Keratinocyte (primary cell): ENCODE measurements at regions not wholly inside any gene's neighbourhood (a gene's known extent, or its start where the extent isn't known, plus 50 kb on each side); places are given as distances from the start of the nearest gene placed in this dataset.

Source experiments
- CTCF ChIP-seq, 3 experiments: IDR thresholded peaks in 1 of 3; conservative IDR thresholded peaks in 1 of 3; optimal IDR thresholded peaks in 1 of 3; 2 replicates in 2 of 3; 3 replicates in 1 of 3; pipeline versions ENCODE3 to v1.5.1; 2011; ENCODE audit warnings: low read length in 3 of 3, mild to moderate bottlenecking in 3 of 3, moderate library complexity in 2 of 3, control low read depth in 1 of 3, inconsistent platforms in 1 of 3; ENCODE audit not compliant: insufficient read depth in 2 of 3; ENCODE audit errors: extremely low read depth in 1 of 3
- EZH2 ChIP-seq: IDR thresholded peaks from one replicate; pipeline ENCODE4 v1.6.1; 2012; ENCODE audit warnings: inconsistent platforms, mild to moderate bottlenecking, low read length, moderate library complexity

- no peak for TF ChIP-seq CTCF (optimal IDR thresholded peaks at IDR 0.05 in 1 of 3, IDR thresholded peaks at IDR 0.05 in 1 of 3, conservative IDR thresholded peaks at IDR 0.05 in 1 of 3; ENCODE audit: extremely low read depth in 1 of 3, insufficient read depth in 2 of 3, low read length in 3 of 3)
- no peak for TF ChIP-seq EZH2
Measured at GRCh38 chr7:15963206-15963605, 276.7 kb upstream of the MEOX2 start.
